HEK293 (cell line): ENCODE measurements at regions not wholly inside any gene's neighbourhood (a gene's known extent, or its start where the extent isn't known, plus 50 kb on each side); places are given as distances from the start of the nearest gene placed in this dataset.

ENCODE experiments used
- ATF2 ChIP-seq: fragments of 450-650 bp; formaldehyde crosslinking; IDR thresholded peaks from 2 replicates; pipeline ENCODE4 v1.5.1; 2016; ENCODE audit warnings: missing biosample characterization, missing genetic modification characterization, low read depth
- CTCF ChIP-seq: fragments of 450-650 bp; formaldehyde crosslinking; IDR thresholded peaks from 2 replicates; pipeline ENCODE4 v1.5.1; 2016; ENCODE audit warnings: missing biosample characterization, missing genetic modification characterization
- PBX3 ChIP-seq: sonication (generic); formaldehyde crosslinking; IDR thresholded peaks from 2 replicates; pipeline ENCODE4 v1.8.1; 2022; ENCODE audit warnings: mild to moderate bottlenecking, moderate library complexity, missing genetic modification reagents
- ZNF138 ChIP-seq: fragments of 450-650 bp; formaldehyde crosslinking; IDR thresholded peaks from 2 replicates; pipeline ENCODE4 v1.5.1; 2016; ENCODE audit warnings: missing biosample characterization, missing genetic modification characterization, borderline replicate concordance
- ZNF776 ChIP-seq: fragments of 450-650 bp; formaldehyde crosslinking; IDR thresholded peaks from 2 replicates; pipeline ENCODE4 v1.5.0; 2017; ENCODE audit warnings: missing biosample characterization, missing genetic modification characterization, borderline replicate concordance

- TF ChIP-seq ZNF776 (no peak), PBX3 (CRISPR knock-in tag) (no peak), CTCF (tag by site-specific recombination) (no peak), ATF2 (tag by site-specific recombination) (no peak), ZNF138 (no peak)
Measured at GRCh38 chr16:63331111-63331510, 1294.9 kb upstream of the CDH8 start.
